ENCODE measurements at regions not wholly inside any gene's neighbourhood (a gene's known extent, or its start where the extent isn't known, plus 50 kb on each side); places are given as distances from the start of the nearest gene placed in this dataset.

DNA sequence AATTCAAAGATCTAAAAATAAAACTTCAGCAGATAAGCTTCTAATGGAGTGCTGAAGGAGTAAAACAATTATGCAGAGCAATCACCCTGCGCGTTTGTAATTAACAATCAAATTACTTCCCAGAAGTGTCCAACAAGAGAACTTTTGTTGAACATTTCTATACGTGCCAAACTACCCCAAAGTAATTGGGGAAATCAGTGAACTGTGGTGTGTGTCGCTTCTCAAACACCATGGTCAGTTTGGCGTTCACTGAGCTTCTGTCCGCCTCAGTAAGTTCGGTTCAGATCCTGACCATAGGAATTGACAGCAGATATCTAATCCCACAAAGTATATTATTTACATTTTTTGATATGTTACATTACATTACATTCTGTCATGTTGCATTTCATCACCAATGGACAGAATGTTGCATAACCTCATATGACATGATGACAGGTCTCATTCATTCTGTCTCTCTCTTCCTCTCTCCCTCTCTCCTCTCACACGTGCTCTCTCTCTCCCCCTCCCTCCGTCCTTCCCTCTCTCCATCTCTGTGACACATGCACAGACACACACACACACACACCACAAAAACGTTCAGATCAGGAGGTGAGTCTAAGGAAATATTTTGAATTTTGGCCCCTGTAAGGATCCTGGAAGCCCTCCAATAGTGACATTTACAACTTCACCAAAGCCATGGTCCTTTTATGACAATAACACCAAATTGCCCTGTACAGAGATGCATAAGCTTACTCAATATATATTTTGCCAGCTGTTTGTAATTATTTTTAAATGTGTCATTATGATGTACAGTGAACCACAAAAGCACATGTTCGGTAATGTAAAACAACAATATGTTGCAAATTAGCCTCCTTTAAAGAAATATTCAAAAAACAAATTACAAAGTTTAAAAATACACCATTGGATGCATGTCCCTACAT is 269.2 kb downstream of the FIGN start:
- TF ChIP-seq, protein P1, sequence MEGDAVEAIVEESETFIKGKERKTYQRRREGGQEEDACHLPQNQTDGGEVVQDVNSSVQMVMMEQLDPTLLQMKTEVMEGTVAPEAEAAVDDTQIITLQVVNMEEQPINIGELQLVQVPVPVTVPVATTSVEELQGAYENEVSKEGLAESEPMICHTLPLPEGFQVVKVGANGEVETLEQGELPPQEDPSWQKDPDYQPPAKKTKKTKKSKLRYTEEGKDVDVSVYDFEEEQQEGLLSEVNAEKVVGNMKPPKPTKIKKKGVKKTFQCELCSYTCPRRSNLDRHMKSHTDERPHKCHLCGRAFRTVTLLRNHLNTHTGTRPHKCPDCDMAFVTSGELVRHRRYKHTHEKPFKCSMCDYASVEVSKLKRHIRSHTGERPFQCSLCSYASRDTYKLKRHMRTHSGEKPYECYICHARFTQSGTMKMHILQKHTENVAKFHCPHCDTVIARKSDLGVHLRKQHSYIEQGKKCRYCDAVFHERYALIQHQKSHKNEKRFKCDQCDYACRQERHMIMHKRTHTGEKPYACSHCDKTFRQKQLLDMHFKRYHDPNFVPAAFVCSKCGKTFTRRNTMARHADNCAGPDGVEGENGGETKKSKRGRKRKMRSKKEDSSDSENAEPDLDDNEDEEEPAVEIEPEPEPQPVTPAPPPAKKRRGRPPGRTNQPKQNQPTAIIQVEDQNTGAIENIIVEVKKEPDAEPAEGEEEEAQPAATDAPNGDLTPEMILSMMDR (IDR thresholded peaks at IDR 0.05): no peak
- TF ChIP-seq POLR2A (IDR thresholded peaks at IDR 0.05): no peak
